PC-3 (cell line): ENCODE measurements at regions not wholly inside any gene's neighbourhood (a gene's known extent, or its start where the extent isn't known, plus 50 kb on each side); places are given as distances from the start of the nearest gene placed in this dataset.

ENCODE experiments used
- ATAC-seq: fragments of 200-7000 bp; cut with Tn5 transposase; 2 replicates; pipeline ENCODE4 v1.9.1; 2020; ENCODE audit warnings: mild to moderate bottlenecking, moderate library complexity
- BruUV-seq: library from RNA; stranded (reverse); fragments of 400-500 nt; replicated peaks from 2 replicates; lab custom pipeline; 2021; lab: Mats Ljungman, UMichigan
- CTCF ChIA-PET: fragments of 300-600 bp; sonication (Branson Sonifier 250); formaldehyde crosslinking; loops from one replicate; lab custom pipeline; 2022; ENCODE audit warnings: antibody characterized with exemption; lab: Charles Lee
- POLR2A ChIA-PET: fragments of 300-600 bp; sonication (Branson Sonifier 250); formaldehyde crosslinking; loops from one replicate; lab custom pipeline; 2022; ENCODE audit warnings: antibody characterized with exemption; ENCODE audit not compliant: unreplicated experiment; lab: Charles Lee
- DNase-seq: peaks from one replicate; pipeline ENCODE4 v3.0.0-alpha.2; 2015
- H2AFZ ChIP-seq: fragments of 300-600 bp; sonication (generic); 2 replicates; pipeline ENCODE4 v1.6.0; 2016; ENCODE audit warnings: antibody characterized with exemption, low read length
- H3F3A ChIP-seq: fragments of 300-600 bp; sonication (generic); one replicate; pipeline ENCODE4 v1.6.0; 2017; ENCODE audit warnings: antibody characterized with exemption, low read length, control low read depth, mild to moderate bottlenecking; ENCODE audit not compliant: unreplicated experiment
- H3K27ac ChIP-seq: fragments of 300-600 bp; sonication (generic); 2 replicates; pipeline ENCODE4 v1.5.1; 2016; ENCODE audit warnings: mild to moderate bottlenecking, low read length
- H3K27me3 ChIP-seq: fragments of 300-600 bp; sonication (generic); 2 replicates; pipeline ENCODE4 v1.6.1; 2016; ENCODE audit warnings: low read length, mixed read lengths
- H3K36me3 ChIP-seq: fragments of 300-600 bp; sonication (generic); 2 replicates; pipeline ENCODE4 v1.6.1; 2016; ENCODE audit warnings: low read depth, mixed run types, low read length, mixed read lengths
- H3K4me1 ChIP-seq: fragments of 300-600 bp; sonication (generic); 2 replicates; pipeline ENCODE4 v1.5.1; 2016; ENCODE audit warnings: low read length; ENCODE audit not compliant: insufficient read depth
- H3K4me2 ChIP-seq: fragments of 300-600 bp; sonication (generic); 2 replicates; pipeline ENCODE4 v1.6.0; 2016; ENCODE audit warnings: low read length
- H3K4me3 ChIP-seq: fragments of 300-600 bp; sonication (generic); 2 replicates; pipeline ENCODE4 v1.5.1; 2016; ENCODE audit warnings: mild to moderate bottlenecking, low read length, mixed read lengths
- H3K79me2 ChIP-seq: fragments of 300-600 bp; sonication (generic); 2 replicates; pipeline ENCODE4 v1.6.1; 2017; ENCODE audit warnings: low read length, mixed read lengths
- H3K9ac ChIP-seq: fragments of 300-600 bp; sonication (generic); 2 replicates; pipeline ENCODE4 v1.6.0; 2016; ENCODE audit warnings: mild to moderate bottlenecking, low read length
- H3K9me2 ChIP-seq: fragments of 300-600 bp; sonication (generic); replicated peaks from 2 replicates; pipeline ENCODE4 v1.6.1; 2016; ENCODE audit warnings: mixed run types, low read length, mixed read lengths
- H3K9me3 ChIP-seq: fragments of 300-600 bp; sonication (generic); 2 replicates; pipeline ENCODE4 v1.6.1; 2016; ENCODE audit warnings: low read length, mixed read lengths
- H4K20me1 ChIP-seq: fragments of 300-600 bp; sonication (generic); 2 replicates; pipeline ENCODE4 v1.6.1; 2016; ENCODE audit warnings: low read length, mixed read lengths
- EZH2 ChIP-seq: fragments of 300-600 bp; sonication (generic); IDR thresholded peaks from one replicate; pipeline ENCODE4 v1.6.1; 2017; ENCODE audit warnings: antibody characterized with exemption, mild to moderate bottlenecking, low read length; ENCODE audit not compliant: unreplicated experiment
- EZH2phosphoT487 ChIP-seq: fragments of 300-600 bp; sonication (generic); IDR thresholded peaks from 2 replicates; pipeline ENCODE4 v1.6.1; 2018; ENCODE audit warnings: mild to moderate bottlenecking, antibody characterized with exemption, low read length, borderline replicate concordance
- intact Hi-C: fragments of 100-400 bp; cut with micrococcal nuclease; formaldehyde crosslinking; loops from 2 replicates; pipeline ENCODE4 v1.9.0; 2023
- TF ChIP-seq, protein P1 (sequence below): fragments of 300-600 bp; sonication (generic); conservative IDR thresholded peaks from 2 replicates; pipeline ENCODE4 v1.5.1; 2017; ENCODE audit warnings: antibody characterized with exemption, low read depth, mild to moderate bottlenecking, low read length

DNA sequence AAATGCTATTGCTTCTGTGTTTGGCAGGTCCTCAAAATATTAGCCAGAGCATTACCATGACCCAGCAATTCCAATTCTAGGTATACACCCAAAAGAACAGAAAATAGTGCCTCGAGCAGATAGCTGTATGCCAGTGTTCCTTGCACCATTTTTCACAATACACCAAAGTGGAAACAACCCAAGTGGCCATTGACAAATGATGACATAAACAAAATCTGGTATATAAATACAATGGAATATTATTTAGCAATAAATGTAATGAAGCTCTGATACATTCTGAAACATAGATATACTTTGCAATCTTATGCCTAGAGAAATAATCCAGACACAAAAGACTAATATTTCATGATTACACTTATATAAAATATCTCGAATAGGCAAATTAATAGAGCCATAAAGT lies 451.8 kb upstream of the PCDH7 start:
- no peaks in the 10 kb centered on the region for H3K27me3 ChIP-seq
- no peaks in the 10 kb centered on the region for H4K20me1 ChIP-seq
- H3K9ac ChIP-seq, result no peak overlapping the region
- H3K27ac ChIP-seq, result no peak overlapping the region
- no peaks in the 10 kb centered on the region for H3K36me3 ChIP-seq
- no peak overlapping the region for H2AFZ ChIP-seq
- no TSS peak for BruUV-seq
- peaks cover 8% of the 10 kb centered on the region; the same call in 1 of the 2 replicates for H3K4me1 ChIP-seq
- H3K79me2 ChIP-seq, result no peaks in the 10 kb centered on the region
- intact Hi-C loops, result no loop called here
- TF ChIP-seq EZH2phosphoT487 (no peak), EZH2 (no peak)
- TF ChIP-seq, protein P1, sequence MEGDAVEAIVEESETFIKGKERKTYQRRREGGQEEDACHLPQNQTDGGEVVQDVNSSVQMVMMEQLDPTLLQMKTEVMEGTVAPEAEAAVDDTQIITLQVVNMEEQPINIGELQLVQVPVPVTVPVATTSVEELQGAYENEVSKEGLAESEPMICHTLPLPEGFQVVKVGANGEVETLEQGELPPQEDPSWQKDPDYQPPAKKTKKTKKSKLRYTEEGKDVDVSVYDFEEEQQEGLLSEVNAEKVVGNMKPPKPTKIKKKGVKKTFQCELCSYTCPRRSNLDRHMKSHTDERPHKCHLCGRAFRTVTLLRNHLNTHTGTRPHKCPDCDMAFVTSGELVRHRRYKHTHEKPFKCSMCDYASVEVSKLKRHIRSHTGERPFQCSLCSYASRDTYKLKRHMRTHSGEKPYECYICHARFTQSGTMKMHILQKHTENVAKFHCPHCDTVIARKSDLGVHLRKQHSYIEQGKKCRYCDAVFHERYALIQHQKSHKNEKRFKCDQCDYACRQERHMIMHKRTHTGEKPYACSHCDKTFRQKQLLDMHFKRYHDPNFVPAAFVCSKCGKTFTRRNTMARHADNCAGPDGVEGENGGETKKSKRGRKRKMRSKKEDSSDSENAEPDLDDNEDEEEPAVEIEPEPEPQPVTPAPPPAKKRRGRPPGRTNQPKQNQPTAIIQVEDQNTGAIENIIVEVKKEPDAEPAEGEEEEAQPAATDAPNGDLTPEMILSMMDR, result no peak
- H3K4me2 ChIP-seq, result no peak overlapping the region
- no peak for DNase-seq
- CTCF ChIA-PET, result no interaction called here
- H3K9me3 ChIP-seq, result no peaks in the 10 kb centered on the region
- no peak overlapping the region for H3K4me3 ChIP-seq
- ATAC-seq, result no peak
- H3F3A ChIP-seq, result no peaks in the 10 kb centered on the region
- no peaks in the 10 kb centered on the region for H3K9me2 ChIP-seq
- POLR2A ChIA-PET, result no interaction called here

DNA sequence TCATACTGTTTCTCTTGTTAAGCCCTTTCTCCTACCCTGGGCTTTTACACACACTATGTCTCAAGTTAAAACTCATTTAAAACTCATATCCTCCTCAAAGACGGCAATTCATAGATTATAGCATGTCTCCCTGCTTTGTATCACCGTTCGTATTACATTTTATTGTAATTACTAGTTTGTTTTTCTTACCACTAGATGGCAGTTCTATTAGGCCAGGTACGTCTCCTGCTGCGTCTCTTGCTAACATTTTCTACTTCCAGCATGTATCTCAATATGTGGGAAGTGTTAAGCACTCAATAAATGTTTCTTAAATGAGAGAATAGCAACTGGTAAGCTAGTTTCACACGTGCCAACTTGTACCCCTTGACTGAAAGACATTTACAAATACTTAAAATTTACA lies 450.3 kb upstream of the PCDH7 start:
- Histone ChIP-seq H2AFZ (peak overlapping the region; percentile 18), H3K9me3 (no peaks in the 10 kb centered on the region), H3F3A (no peaks in the 10 kb centered on the region), H3K27me3 (no peaks in the 10 kb centered on the region), H3K4me3 (no peak overlapping the region), H3K4me2 (0 out of 2 replicates have a peak overlapping the region, but pooled peaks have one; percentile 6), H3K9me2 (no peaks in the 10 kb centered on the region), H3K36me3 (no peaks in the 10 kb centered on the region), H3K79me2 (no peaks in the 10 kb centered on the region), H3K9ac (no peak overlapping the region), H3K27ac (no peak overlapping the region), H4K20me1 (no peaks in the 10 kb centered on the region), H3K4me1 (peaks cover 8% of the 10 kb centered on the region; the same call in 1 of the 2 replicates)
- TF ChIP-seq EZH2phosphoT487 (no peak), EZH2 (no peak)
- TF ChIP-seq, protein P1, result peak; percentile 63
- ChIA-PET POLR2A (no interaction called here), CTCF (no interaction called here)
- intact Hi-C loops, result no loop called here
- no TSS peak for BruUV-seq
- ATAC-seq, result peak; percentile 64
- DNase-seq, result peak; percentile 35

DNA sequence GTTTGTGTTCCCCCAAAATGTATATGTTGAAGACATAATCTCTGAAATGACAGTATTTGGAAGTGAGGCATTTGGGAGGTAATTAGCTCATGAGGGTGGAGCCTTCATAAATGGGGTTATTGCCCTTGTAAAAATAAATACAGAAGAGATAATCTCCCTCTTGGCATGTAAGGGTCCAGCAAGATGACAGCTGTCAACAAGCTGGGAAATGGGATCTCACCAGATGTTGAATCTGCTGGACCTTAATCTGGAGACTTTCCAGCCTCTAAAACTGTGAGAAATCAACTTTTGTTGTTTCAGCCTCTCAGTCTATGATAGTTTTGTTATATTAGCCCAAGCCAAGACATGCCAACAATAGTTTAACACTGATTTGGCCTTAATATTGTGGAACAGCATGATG lies 438.2 kb upstream of the PCDH7 start:
- DNase-seq (no peak), ATAC-seq (no peak)
- Histone ChIP-seq H3K4me1 (no peaks in the 10 kb centered on the region), H3K36me3 (no peaks in the 10 kb centered on the region), H3K9ac (no peak overlapping the region), H3K79me2 (no peaks in the 10 kb centered on the region), H3K4me2 (no peak overlapping the region), H2AFZ (no peak overlapping the region), H3F3A (no peaks in the 10 kb centered on the region), H3K9me2 (no peaks in the 10 kb centered on the region), H4K20me1 (no peaks in the 10 kb centered on the region), H3K27ac (no peak overlapping the region), H3K9me3 (no peaks in the 10 kb centered on the region), H3K27me3 (no peaks in the 10 kb centered on the region), H3K4me3 (no peak overlapping the region)
- ChIA-PET POLR2A (no interaction called here), CTCF (no interaction called here)
- intact Hi-C loops, result no loop called here
- TF ChIP-seq, protein P1, result no peak
- no peak for TF ChIP-seq EZH2phosphoT487
- TF ChIP-seq EZH2, result no peak
- BruUV-seq, result no TSS peak
